Suprapubic skin (tissue), 4 donors: ENCODE measurements at regions not wholly inside any gene's neighbourhood (a gene's known extent, or its start where the extent isn't known, plus 50 kb on each side); places are given as distances from the start of the nearest gene placed in this dataset.

Experiments
- EP300 ChIP-seq: sonication (generic); formaldehyde crosslinking; IDR thresholded peaks from one replicate; pipeline ENCODE4 v1.6.1; 2017; ENCODE audit warnings: antibody characterized with exemption
- POLR2A ChIP-seq, 2 donors: fragments of 450-650 bp; IDR thresholded peaks; one replicate each; pipeline ENCODE4 v1.6.1; 2017; ENCODE audit warnings: antibody characterized with exemption in 2 of 2, mild to moderate bottlenecking in 2 of 2, moderate library complexity in 2 of 2
- POLR2AphosphoS5 ChIP-seq, 3 donors: sonication (generic); formaldehyde crosslinking; IDR thresholded peaks; one replicate each; pipeline ENCODE4 v1.6.1; 2017; ENCODE audit warnings: antibody characterized with exemption in 3 of 3
- TF ChIP-seq, protein P1 (sequence below), 2 donors: fragments of 200-600 bp in 1 of 2; fragments of 450-650 bp in 1 of 2; sonication (generic) in 1 of 2; IDR thresholded peaks; one replicate each; pipeline ENCODE4 v1.5.1; 2016 to 2019; ENCODE audit warnings: antibody characterized with exemption in 2 of 2, mild to moderate bottlenecking in 1 of 2, moderate library complexity in 1 of 2

DNA sequence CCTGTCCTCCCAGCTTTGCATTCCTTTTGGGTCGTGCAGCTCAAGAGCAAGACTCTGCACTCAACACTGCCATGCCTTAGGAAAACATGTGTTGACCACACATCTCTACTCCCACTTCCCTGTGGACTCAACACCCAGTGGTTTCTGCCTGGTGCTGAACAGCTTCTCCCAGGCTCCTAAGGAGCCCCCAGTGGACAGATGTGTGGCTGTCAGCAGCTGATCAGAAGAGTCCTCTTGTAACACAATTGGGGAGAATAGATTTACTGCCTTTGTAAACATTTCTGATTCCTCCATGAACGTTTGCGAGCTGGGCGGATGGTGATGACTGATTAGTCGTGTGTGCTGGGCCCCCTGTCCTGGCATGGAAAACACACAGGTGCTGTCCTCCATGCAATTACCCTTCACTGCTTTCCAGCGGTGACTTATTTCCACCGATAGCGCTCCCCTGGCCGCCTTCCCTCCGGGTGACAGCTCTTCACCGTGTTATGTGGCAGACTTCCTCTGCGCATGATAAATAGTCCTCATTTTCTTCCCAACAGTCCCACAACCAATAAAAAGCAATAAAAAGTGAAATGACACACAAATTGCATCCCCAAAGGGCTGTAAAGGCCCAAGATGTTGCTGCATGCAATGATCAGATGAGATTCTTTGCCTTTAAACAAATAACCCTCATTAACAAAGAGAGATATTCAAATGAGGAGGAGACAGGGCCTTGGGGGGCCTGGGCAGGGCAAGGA lies 249.4 kb upstream of the AJAP1 start:
- TF ChIP-seq POLR2A (IDR thresholded peaks at IDR 0.05) (no peak), POLR2AphosphoS5 (IDR thresholded peaks at IDR 0.05) (no peak), EP300 (no peak)
- TF ChIP-seq, protein P1, sequence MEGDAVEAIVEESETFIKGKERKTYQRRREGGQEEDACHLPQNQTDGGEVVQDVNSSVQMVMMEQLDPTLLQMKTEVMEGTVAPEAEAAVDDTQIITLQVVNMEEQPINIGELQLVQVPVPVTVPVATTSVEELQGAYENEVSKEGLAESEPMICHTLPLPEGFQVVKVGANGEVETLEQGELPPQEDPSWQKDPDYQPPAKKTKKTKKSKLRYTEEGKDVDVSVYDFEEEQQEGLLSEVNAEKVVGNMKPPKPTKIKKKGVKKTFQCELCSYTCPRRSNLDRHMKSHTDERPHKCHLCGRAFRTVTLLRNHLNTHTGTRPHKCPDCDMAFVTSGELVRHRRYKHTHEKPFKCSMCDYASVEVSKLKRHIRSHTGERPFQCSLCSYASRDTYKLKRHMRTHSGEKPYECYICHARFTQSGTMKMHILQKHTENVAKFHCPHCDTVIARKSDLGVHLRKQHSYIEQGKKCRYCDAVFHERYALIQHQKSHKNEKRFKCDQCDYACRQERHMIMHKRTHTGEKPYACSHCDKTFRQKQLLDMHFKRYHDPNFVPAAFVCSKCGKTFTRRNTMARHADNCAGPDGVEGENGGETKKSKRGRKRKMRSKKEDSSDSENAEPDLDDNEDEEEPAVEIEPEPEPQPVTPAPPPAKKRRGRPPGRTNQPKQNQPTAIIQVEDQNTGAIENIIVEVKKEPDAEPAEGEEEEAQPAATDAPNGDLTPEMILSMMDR (IDR thresholded peaks at IDR 0.05): no peak
